Left lobe of liver (tissue), 2 donors: ENCODE measurements at regions not wholly inside any gene's neighbourhood (a gene's known extent, or its start where the extent isn't known, plus 50 kb on each side); places are given as distances from the start of the nearest gene placed in this dataset.

Experiments
- ATAC-seq: fragments of 200-7000 bp; cut with Tn5 transposase; one replicate; pipeline ENCODE4 v1.9.1; 2020; ENCODE audit warnings: mild to moderate bottlenecking, moderate library complexity
- DNase-seq: peaks from one replicate; pipeline ENCODE4 v3.0.0-alpha.2; 2020; ENCODE audit warnings: low spot score
- donor health status: DM: no; HTN: no; CAD: no; lungs with moderate emphysema.
- donor health status: DM: no; HTN: yes; CAD: no.

DNA sequence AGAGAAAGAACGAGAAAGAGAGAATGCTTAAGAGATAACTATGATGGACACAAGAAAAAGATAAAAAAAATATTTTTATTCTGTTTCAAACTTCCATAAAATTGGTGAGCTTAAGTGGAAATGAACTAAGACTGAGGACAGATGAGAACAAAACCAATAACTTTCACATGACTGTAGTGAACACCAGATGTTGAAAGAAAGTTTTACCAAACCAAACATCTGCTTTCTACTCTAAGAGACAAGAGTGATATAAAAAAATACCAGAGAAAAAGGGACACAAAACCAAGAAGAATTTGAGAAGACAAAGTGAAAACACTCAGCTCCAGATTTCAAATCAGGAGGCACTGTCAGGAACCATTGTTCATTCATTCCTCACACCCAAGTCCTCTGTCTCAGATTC, 147.9 kb downstream of the IMPG2 start:
- DNase-seq (no peak), ATAC-seq (no peak)

DNA sequence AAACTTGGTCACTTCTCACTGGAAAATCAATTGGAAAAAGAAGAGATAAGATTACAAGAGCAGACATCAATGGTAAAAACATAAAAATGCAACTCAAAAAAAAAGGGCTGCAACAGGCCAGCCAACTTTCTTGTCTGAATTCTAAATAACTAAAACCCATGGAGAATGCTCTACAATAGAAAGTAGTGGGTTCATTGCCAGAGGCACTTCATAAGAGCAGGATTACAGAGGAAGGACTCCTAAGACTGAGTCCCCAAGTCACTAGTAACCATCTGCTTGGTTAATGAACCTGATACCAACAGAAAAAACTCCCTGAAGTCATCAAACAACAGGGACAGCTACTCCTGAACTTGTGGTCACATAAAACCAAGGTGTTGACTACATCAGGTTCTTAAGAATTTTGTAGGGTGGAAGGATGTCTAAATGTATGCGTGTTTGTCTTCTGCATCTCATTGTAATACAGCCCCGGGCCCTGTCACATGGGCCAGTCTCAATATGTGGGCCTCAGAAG, 148.6 kb downstream of the IMPG2 start:
- DNase-seq (no peak), ATAC-seq (no peak)

DNA sequence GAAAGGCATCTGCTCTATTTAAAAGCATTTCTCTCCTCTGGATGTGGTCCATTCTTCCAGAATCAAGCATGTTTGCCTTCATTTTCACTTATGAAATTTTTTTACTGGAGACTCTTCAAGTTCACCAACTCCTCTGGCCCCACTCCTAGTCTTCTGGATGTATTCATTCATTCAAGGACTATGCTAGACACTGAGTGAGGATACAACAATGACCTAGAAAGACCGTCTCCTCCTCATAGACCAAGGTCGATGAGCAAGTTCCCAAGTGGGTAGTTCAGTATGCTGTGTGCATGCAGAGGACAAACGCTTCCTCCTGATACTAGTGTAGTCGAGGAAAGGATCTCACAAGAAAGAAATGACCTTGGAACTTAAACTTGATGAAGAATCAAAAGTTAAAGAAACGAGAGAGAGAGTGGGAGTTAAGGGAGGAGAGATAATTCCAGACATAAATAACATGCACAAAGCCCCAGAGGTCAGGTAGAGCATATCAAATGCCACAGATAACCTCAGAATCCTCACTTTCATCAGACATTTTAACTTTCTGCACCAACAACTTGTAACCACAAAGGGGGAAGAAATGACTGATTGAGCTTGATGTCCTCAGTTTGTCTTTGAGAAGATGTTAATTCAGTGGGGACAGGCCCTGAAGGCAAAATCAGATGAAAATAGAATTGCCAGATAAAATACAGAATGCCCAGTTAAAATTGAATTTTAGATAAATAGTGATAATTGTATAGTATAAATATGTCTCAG, 149.4 kb downstream of the IMPG2 start:
- no peak for ATAC-seq

GRCh38 chr3:101170062-101170771, 150.2 kb downstream of the IMPG2 start:
- DNase-seq = no peak
- no peak for ATAC-seq

More for the DNA sequence above, 149.4 kb downstream of the IMPG2 start:
- DNase-seq = no peak

GRCh38 chr3:101169516-101169915, 150.9 kb downstream of the IMPG2 start:
- no peak for DNase-seq
- ATAC-seq = no peak

DNA sequence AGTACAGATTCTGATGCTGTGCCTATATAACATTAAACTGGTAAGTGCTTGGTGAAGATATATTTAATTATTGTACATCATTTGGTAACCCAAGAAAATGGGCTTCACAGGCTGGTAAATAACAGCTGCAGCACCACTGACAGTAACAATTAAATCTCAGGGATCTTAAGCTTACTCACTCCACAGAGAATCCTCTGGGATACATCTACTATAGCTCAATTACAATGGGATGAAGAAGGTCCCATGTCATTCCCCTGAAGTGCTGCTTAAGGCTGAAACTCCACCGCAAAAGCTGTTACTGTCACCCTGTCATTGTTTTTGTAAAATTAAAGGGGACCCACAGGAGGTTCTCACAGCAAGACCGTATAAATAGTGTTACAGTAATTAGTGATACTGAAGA, 153.0 kb downstream of the IMPG2 start:
- DNase-seq (no peak), ATAC-seq (no peak)

DNA sequence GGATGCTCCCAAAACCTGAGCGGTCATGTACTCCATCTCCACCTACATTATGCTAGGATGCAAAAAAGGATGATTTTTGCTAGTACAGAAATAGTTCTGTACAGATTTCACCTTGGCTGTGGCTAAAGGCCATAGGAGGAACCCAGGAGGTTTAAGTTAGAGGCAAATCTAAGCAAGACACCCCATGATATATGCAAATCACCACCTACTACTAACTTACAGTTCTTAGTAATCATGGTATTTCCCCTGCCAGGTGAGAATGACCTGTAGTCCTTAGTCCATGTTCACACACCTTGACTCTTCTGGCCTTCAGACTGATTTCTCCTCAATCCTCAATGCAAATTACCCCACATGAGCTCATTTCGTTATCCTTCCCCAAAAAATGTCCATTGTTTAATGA, 154.2 kb downstream of the IMPG2 start:
- ATAC-seq = no peak
- no peak for DNase-seq

DNA sequence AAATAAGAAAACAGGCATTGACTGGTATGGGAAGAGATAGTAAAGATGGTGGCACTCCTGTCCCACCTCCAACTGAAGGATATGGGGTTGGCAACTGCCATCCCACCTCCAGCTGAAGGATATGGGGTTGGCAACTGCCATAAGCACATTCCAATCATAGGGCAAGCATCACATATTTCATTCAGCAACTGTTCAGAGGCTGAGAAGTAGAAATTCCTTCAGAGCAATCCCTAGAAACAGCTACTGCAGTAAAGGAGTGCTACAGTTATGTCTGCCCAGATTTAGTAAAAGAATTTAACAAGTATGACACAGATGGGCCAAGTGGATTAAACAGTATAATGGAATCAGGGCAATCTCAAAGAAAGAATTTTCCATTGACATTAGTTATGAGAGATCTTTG, 156.8 kb downstream of the IMPG2 start:
- ATAC-seq = no peak
- no peak for DNase-seq

DNA sequence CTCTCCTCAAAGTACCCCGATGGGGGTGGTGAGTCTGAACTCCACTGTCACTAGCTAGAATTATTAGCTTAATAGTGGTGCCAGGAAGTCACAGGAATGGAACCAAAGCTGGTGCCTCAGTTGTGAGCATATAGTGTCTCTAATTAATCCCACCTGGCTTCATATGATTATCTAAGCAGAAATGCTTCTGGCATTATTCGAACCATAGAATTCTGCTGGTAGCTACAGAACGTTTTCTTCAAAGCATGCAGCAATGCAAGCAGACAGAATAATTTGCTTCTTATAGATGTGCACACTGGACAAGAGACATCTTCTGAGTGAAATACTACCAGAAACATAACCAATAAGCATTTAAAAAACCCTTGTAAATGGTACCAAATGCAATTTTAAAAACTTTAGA, 160.9 kb downstream of the IMPG2 start:
- DNase-seq = no peak
- ATAC-seq = no peak

DNA sequence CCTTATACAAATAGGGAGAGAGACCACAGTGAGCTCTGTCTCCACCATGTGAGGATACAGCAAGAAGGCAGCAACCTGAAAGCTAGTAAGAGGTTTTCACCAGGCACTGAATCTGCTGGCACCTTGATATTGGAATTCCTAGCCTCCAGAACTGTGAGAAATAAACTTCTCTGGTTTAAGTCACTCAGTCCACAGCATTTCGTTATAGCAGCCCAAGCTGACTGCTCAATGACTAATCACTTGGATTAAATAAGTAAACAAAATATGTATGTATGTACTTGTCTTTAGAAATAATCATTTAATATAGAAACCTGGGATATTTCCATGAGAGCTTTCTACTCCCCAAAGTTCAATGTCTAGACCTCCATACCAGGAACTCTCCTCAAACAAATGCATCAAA, 162.0 kb downstream of the IMPG2 start:
- ATAC-seq = no peak
- no peak for DNase-seq

DNA sequence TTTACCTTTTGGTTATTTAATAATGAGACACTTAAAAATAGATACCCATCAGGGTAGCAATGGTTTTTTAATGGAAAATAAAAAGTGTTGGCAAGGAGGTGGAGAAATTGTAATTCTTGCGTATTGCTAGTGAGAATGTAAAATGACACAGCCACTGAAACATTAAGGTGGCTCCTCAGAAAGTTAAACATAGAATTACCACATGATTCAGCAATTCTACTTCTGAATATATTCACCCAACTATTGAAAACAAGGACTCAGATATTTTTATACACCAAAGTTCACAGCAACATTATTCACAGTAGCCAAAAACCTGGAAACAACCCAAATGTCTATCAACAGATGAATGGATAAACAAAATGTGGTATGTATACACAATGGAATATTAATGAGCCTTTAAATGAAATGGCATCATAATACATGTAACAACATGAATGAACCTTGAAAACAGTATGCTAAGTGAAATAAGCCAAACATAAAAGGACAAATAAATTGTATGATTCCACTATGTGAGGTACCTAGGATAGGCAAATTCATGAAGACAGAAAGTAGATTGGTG, 163.5 kb downstream of the IMPG2 start:
- DNase-seq (no peak), ATAC-seq (no peak)

GRCh38 chr3:101155825-101156224, 162.6 kb upstream of the ABI3BP start:
- DNase-seq (no peak), ATAC-seq (no peak)

- ATAC-seq = no peak
- no peak for DNase-seq
Measured at GRCh38 chr3:101154401-101154800, 161.2 kb upstream of the ABI3BP start.

DNA sequence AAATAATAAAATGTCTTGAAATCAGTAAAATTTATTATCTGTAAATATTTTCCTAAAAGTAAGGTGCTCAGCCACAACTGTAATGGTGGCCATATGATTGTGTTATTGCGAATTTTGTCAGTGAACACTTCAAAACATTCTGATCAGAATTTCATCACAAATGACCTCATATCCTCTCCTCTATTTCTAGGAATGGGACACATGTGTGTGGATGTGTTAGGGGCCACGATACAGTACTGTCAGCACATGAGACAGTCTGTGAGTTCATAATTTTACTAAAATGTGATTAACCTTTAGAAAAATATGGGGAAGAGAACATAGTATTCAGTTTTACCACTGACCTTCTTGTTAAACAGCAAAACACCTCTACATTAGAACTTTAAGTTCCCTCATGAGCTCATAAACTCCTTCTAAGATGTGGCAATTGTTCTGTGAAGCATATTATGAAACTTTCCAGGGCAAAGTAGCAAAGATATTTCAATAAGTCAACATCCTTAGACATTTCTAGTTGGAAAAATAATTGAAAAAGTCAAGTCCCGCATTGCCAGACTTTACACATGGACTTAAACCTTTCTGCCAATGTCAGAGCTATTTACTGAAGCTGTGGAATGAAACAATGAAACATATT, 158.2 kb upstream of the ABI3BP start:
- ATAC-seq = no peak
- no peak for DNase-seq

DNA sequence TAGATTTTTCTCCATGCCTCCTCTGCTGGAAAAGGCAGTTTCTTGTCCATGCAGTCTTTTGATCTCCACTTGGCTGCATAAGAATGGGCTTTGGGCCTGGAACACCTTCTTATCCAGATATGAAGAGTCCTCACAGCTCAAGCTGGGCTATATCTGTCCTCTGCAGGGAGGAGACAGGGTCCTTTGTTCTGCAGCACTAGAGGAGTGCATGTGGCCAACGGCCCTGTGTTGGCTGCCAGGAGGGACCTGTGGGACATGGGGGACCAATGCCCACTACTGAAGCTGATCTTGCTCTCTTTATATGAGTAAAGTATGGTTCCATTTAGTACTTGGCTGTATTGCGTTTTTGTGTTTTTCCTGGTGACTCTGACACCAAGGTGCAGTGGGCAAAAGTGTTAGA, 157.3 kb upstream of the ABI3BP start:
- no peak for ATAC-seq
- DNase-seq = no peak

GRCh38 chr3:101149707-101150106, 156.5 kb upstream of the ABI3BP start:
- ATAC-seq (no peak), DNase-seq (no peak)

GRCh38 chr3:101149251-101149650, 156.0 kb upstream of the ABI3BP start:
- DNase-seq (no peak), ATAC-seq (no peak)

DNA sequence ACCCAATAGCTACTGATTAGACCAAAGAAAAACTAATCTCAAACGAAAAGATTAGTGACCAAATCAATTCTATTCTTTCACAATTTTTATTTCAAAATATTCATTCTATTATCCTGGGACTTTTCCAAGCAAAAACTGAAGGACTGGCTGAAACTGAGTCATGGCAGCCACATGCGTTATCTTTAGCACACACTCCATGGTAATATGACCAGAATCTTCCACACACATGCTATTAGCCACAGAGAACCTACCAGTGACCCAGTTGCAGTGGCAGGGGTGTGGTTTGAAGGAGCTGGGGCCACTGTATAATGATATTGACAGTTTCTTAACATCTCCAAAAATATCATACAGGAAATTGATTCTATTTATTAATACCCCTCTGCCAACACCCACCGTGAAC, 154.8 kb upstream of the ABI3BP start:
- DNase-seq = no peak
- ATAC-seq = no peak

DNA sequence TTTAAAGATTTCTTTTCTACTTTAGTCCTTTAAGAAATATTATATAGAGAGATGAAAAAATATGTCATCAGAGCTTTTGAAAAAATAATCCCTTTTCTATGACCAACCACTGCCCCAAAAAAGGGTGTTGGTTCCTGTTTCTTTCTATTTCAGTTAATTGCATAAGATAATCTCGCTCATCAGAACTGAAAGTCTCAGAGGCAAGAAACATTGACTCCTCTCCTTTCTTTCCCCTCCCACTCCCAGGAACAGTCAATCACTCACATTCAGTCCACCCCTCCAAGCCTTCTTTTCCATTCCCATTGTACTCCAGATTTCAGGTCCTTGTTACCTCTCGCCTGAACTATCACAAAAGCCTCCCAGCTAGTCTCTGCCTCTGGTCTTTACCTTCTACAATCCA, 153.7 kb upstream of the ABI3BP start:
- ATAC-seq = no peak
- no peak for DNase-seq

- ATAC-seq (no peak), DNase-seq (no peak)
Measured at GRCh38 chr3:101144105-101144504, 150.9 kb upstream of the ABI3BP start.

DNA sequence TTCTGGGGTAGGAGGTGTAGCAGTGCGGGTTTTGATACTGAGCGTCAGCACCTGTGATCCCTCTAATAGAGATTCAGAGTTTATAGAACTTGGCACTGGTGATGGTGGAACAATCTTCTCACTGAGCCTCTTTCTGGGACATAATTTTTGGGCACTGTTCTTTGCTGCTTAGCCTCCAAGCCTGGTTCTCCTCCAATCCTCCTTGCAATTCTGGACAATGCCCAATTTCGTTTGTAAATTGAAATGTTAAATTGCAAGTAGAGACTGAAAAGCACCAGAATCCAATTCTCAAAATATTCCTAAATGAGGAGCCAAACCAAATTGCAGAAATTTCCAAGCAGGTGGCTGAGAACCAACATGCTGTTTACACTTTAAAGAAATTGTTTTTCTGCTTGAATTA, 149.8 kb upstream of the ABI3BP start:
- DNase-seq (no peak), ATAC-seq (no peak)

GRCh38 chr3:101142160-101142559, 148.9 kb upstream of the ABI3BP start:
- DNase-seq = no peak

More at GRCh38 chr3:101142160-101142559, 148.9 kb upstream of the ABI3BP start:
- no peak for ATAC-seq
